Liver (tissue), 3 donors: ENCODE measurements at regions not wholly inside any gene's neighbourhood (a gene's known extent, or its start where the extent isn't known, plus 50 kb on each side); places are given as distances from the start of the nearest gene placed in this dataset.

Experiments used
- ATF3 ChIP-seq: IDR thresholded peaks from 2 replicates; pipeline ENCODE4 v1.6.1; 2016; ENCODE audit warnings: antibody characterized with exemption
- CTCF ChIP-seq: fragments of 150-350 bp; IDR thresholded peaks from 2 replicates; pipeline ENCODE4 v1.5.1; 2017; ENCODE audit warnings: improper control_type of control experiment, low read depth, low read length; ENCODE audit not compliant: missing input control
- TAF1 ChIP-seq: conservative IDR thresholded peaks from 2 replicates; pipeline ENCODE4 v1.6.1; 2016; ENCODE audit warnings: antibody characterized with exemption, mild to moderate bottlenecking
- ZBTB33 ChIP-seq: IDR thresholded peaks from 2 replicates; pipeline ENCODE4 v1.6.1; 2016; ENCODE audit warnings: antibody characterized with exemption
- donor health status: healthy.
- donor health status: healthy.

GRCh38 chr3:20683910-20684309, 497.9 kb upstream of the SGO1 start:
- TF ChIP-seq ZBTB33, result no peak
- TF ChIP-seq TAF1, result no peak
- no peak for TF ChIP-seq ATF3
- no peak for TF ChIP-seq CTCF
